Mesenchymal stem cell (in vitro differentiated cells and primary cell): ENCODE measurements at regions not wholly inside any gene's neighbourhood (a gene's known extent, or its start where the extent isn't known, plus 50 kb on each side); places are given as distances from the start of the nearest gene placed in this dataset.

Experiments
- DNase-seq: peaks from one replicate; pipeline ENCODE4 v3.0.0-alpha.2; 2013
- H2AFZ ChIP-seq: one replicate; pipeline ENCODE4 v1.6.1; 2013; ENCODE audit warnings: low read depth, mild to moderate bottlenecking, control low read depth, inconsistent platforms, low read length, moderate library complexity
- H2AK5ac ChIP-seq: 2 replicates; pipeline ENCODE4 v1.6.1; 2013; ENCODE audit warnings: low read length, moderate library complexity, mild to moderate bottlenecking, inconsistent platforms; ENCODE audit not compliant: severe bottlenecking
- H2BK120ac ChIP-seq: one replicate; pipeline ENCODE4 v1.6.1; 2013; ENCODE audit warnings: low read depth, mild to moderate bottlenecking, inconsistent platforms, low read length, moderate library complexity
- H2BK12ac ChIP-seq, 2 experiments: one replicate each; pipeline ENCODE4 v1.6.1; 2013; ENCODE audit warnings: inconsistent platforms in 2 of 2, low read length in 2 of 2, mild to moderate bottlenecking in 2 of 2, moderate library complexity in 2 of 2, control low read depth in 1 of 2
- H2BK15ac ChIP-seq: one replicate; pipeline ENCODE4 v1.6.1; 2013; ENCODE audit warnings: mild to moderate bottlenecking, low read depth, inconsistent platforms; ENCODE audit not compliant: poor library complexity, severe bottlenecking
- H2BK5ac ChIP-seq: 2 replicates; pipeline ENCODE4 v1.6.1; 2013; ENCODE audit warnings: low read depth, mild to moderate bottlenecking, low read length, control low read depth, inconsistent platforms; ENCODE audit not compliant: poor library complexity, severe bottlenecking
- H3K14ac ChIP-seq, 2 experiments: one replicate each; pipeline ENCODE4 v1.6.1; 2013; ENCODE audit warnings: inconsistent platforms in 2 of 2, low read length in 2 of 2, control low read depth in 1 of 2, mild to moderate bottlenecking in 1 of 2, moderate library complexity in 1 of 2
- H3K18ac ChIP-seq, 2 experiments: one replicate each; pipeline ENCODE4 v1.6.1; 2013; ENCODE audit warnings: inconsistent platforms in 2 of 2, low read length in 2 of 2, control low read depth in 1 of 2, low read depth in 1 of 2, mild to moderate bottlenecking in 1 of 2
- H3K23ac ChIP-seq, 2 experiments: one replicate each; pipeline ENCODE4 v1.6.1; 2013; ENCODE audit warnings: inconsistent platforms in 2 of 2, low read length in 2 of 2, mild to moderate bottlenecking in 2 of 2, moderate library complexity in 2 of 2, control low read depth in 1 of 2
- H3K27ac ChIP-seq: 2 replicates; pipeline ENCODE4 v1.5.1; 2013; ENCODE audit warnings: mild to moderate bottlenecking, moderate library complexity, low read length, control low read depth, inconsistent platforms; ENCODE audit not compliant: poor library complexity, severe bottlenecking
- H3K27me3 ChIP-seq, 2 experiments: 2 replicates each; pipeline versions ENCODE4 v1.6.1 to v1.7.0; 2013; ENCODE audit warnings: low read length in 2 of 2, mild to moderate bottlenecking in 2 of 2, moderate library complexity in 2 of 2, control low read depth in 1 of 2, inconsistent platforms in 1 of 2; ENCODE audit not compliant: control insufficient read depth in 1 of 2, insufficient read depth in 1 of 2
- H3K36me3 ChIP-seq, 2 experiments: 2 replicates each; pipeline versions ENCODE4 v1.6.1 to v1.7.0; 2013; ENCODE audit warnings: low read length in 2 of 2, control low read depth in 1 of 2, inconsistent platforms in 1 of 2, low read depth in 1 of 2, mild to moderate bottlenecking in 1 of 2; ENCODE audit not compliant: insufficient read depth in 2 of 2, control insufficient read depth in 1 of 2
- H3K4ac ChIP-seq, 2 experiments: one replicate each; pipeline ENCODE4 v1.6.1; 2013; ENCODE audit warnings: inconsistent platforms in 2 of 2, low read length in 2 of 2, mild to moderate bottlenecking in 2 of 2, moderate library complexity in 2 of 2, control low read depth in 1 of 2, low read depth in 1 of 2
- H3K4me1 ChIP-seq: 2 replicates; pipeline ENCODE4 v1.6.1; 2013; ENCODE audit warnings: low read depth, low read length, control low read depth; ENCODE audit not compliant: control insufficient read depth, insufficient read depth
- H3K4me2 ChIP-seq: 2 replicates; pipeline ENCODE4 v1.6.1; 2013; ENCODE audit warnings: low read length, mild to moderate bottlenecking, inconsistent platforms; ENCODE audit not compliant: poor library complexity, severe bottlenecking
- H3K4me3 ChIP-seq, 2 experiments: 2 replicates each; pipeline versions ENCODE4 v1.5.1 to v1.7.0; 2013; ENCODE audit warnings: low read length in 2 of 2, mild to moderate bottlenecking in 2 of 2, control low read depth in 1 of 2, low read depth in 1 of 2; ENCODE audit not compliant: insufficient read depth in 1 of 2
- H3K79me1 ChIP-seq: replicated peaks from 2 replicates; pipeline ENCODE4 v1.6.1; 2013; ENCODE audit warnings: mild to moderate bottlenecking, control low read depth, low read length, inconsistent platforms; ENCODE audit not compliant: poor library complexity, severe bottlenecking
- H3K9ac ChIP-seq: 2 replicates; pipeline ENCODE4 v1.7.0; 2013; ENCODE audit warnings: mild to moderate bottlenecking, low read length, moderate library complexity
- H3K9me3 ChIP-seq: 2 replicates; pipeline ENCODE4 v1.7.0; 2013; ENCODE audit warnings: mild to moderate bottlenecking, low read length; ENCODE audit not compliant: control insufficient read depth
- H4K8ac ChIP-seq: one replicate; pipeline ENCODE4 v1.6.1; 2013; ENCODE audit warnings: inconsistent platforms, mild to moderate bottlenecking, low read length, moderate library complexity
- H4K91ac ChIP-seq: one replicate; pipeline ENCODE4 v1.6.1; 2013; ENCODE audit warnings: mild to moderate bottlenecking, low read length, inconsistent platforms
- WGBS: methylation state at CpG from one replicate; pipeline ENCODE4 v1.1.7; 2013; ENCODE audit warnings: mixed read lengths; 5-methylcytosine and 5-hydroxymethylcytosine counted together

GRCh38 chr10:61223576-61223975 is 229.6 kb downstream of the TMEM26 start:
- Histone ChIP-seq H3K79me1 (no peaks in the 10 kb centered on the region), H3K18ac (peak overlapping the region in 1 of 2 experiments; percentile 24), H3K14ac (no peak overlapping the region), H3K4me3 (no peak overlapping the region), H3K23ac (no peak overlapping the region), H2BK5ac (no peak overlapping the region), H3K27ac (no peak overlapping the region), H2AFZ (no peak overlapping the region), H3K27me3 (peaks cover 0 to 3% of the 10 kb centered on the region in 2 experiments), H3K9ac (no peak overlapping the region), H2AK5ac (no peak overlapping the region), H3K4ac (no peak overlapping the region), H3K4me1 (no peaks in the 10 kb centered on the region), H4K91ac (no peak overlapping the region), H3K4me2 (no peak overlapping the region), H2BK12ac (no peak overlapping the region), H4K8ac (no peak overlapping the region), H3K9me3 (peaks cover 30% of the 10 kb centered on the region), H3K36me3 (no peaks in the 10 kb centered on the region), H2BK120ac (no peak overlapping the region), H2BK15ac (no peak overlapping the region)
- no peak for DNase-seq

GRCh38 chr10:61219696-61220095 is 233.5 kb downstream of the TMEM26 start:
- Histone ChIP-seq H3K4me3 (no peak overlapping the region), H3K27me3 (no peaks in the 10 kb centered on the region), H2AK5ac (no peak overlapping the region), H3K4me1 (no peaks in the 10 kb centered on the region), H3K14ac (no peak overlapping the region), H3K9ac (no peak overlapping the region), H3K18ac (no peak overlapping the region), H3K23ac (no peak overlapping the region), H3K27ac (no peak overlapping the region), H3K79me1 (no peaks in the 10 kb centered on the region), H2BK12ac (no peak overlapping the region), H3K4me2 (no peak overlapping the region), H3K36me3 (no peaks in the 10 kb centered on the region), H2BK15ac (no peak overlapping the region), H4K91ac (no peak overlapping the region), H3K9me3 (peaks cover 7% of the 10 kb centered on the region), H2BK120ac (no peak overlapping the region), H4K8ac (no peak overlapping the region), H2AFZ (no peak overlapping the region), H2BK5ac (no peak overlapping the region), H3K4ac (no peak overlapping the region)
- no peak for DNase-seq
- 63% methylated on average over 1 of the region's 1 CpG for WGBS

GRCh38 chr10:61217851-61218565 is 235.2 kb downstream of the TMEM26 start:
- no peaks in the 10 kb centered on the region for H3K9me3 ChIP-seq
- no peak overlapping the region for H3K23ac ChIP-seq
- no peak overlapping the region for H2BK12ac ChIP-seq
- no peaks in the 10 kb centered on the region for H3K36me3 ChIP-seq
- H2AFZ ChIP-seq, result no peak overlapping the region
- H2BK120ac ChIP-seq, result no peak overlapping the region
- no peak overlapping the region for H2AK5ac ChIP-seq
- no peak for DNase-seq
- no peak overlapping the region for H3K4me3 ChIP-seq
- H3K27ac ChIP-seq, result no peak overlapping the region
- H4K91ac ChIP-seq, result no peak overlapping the region
- H3K79me1 ChIP-seq, result no peaks in the 10 kb centered on the region
- H3K4me1 ChIP-seq, result no peaks in the 10 kb centered on the region
- no peak overlapping the region for H3K14ac ChIP-seq
- no peak overlapping the region for H3K18ac ChIP-seq
- H3K9ac ChIP-seq, result no peak overlapping the region
- H3K27me3 ChIP-seq, result no peaks in the 10 kb centered on the region
- no peak overlapping the region for H3K4me2 ChIP-seq
- WGBS, result no CpG with 5 or more reads among the region's 3 CpGs
- no peak overlapping the region for H4K8ac ChIP-seq
- H2BK5ac ChIP-seq, result no peak overlapping the region
- no peak overlapping the region for H3K4ac ChIP-seq
- H2BK15ac ChIP-seq, result no peak overlapping the region

- no peak overlapping the region for H2AFZ ChIP-seq
- H3K4me3 ChIP-seq, result no peak overlapping the region
- H3K18ac ChIP-seq, result no peak overlapping the region
- 86% methylated on average over 1 of the region's 1 CpG for WGBS
- no peak overlapping the region for H3K27ac ChIP-seq
- no peak overlapping the region for H2BK120ac ChIP-seq
- no peak overlapping the region for H2BK15ac ChIP-seq
- H3K4ac ChIP-seq, result no peak overlapping the region
- no peak for DNase-seq
- H3K14ac ChIP-seq, result no peak overlapping the region
- no peaks in the 10 kb centered on the region for H3K9me3 ChIP-seq
- no peaks in the 10 kb centered on the region for H3K79me1 ChIP-seq
- no peaks in the 10 kb centered on the region for H3K36me3 ChIP-seq
- peaks cover 2% of the 10 kb centered on the region for H3K4me1 ChIP-seq
- H3K9ac ChIP-seq, result no peak overlapping the region
- no peak overlapping the region for H4K8ac ChIP-seq
- no peak overlapping the region for H2AK5ac ChIP-seq
- no peaks in the 10 kb centered on the region for H3K27me3 ChIP-seq
- H3K4me2 ChIP-seq, result no peak overlapping the region
- no peak overlapping the region for H2BK5ac ChIP-seq
- H4K91ac ChIP-seq, result no peak overlapping the region
- no peak overlapping the region for H3K23ac ChIP-seq
- no peak overlapping the region for H2BK12ac ChIP-seq
These were observed 237.9 kb downstream of the TMEM26 start for GRCh38 chr10:61215246-61215645.
